PC-9 (cell line): ENCODE measurements at regions not wholly inside any gene's neighbourhood (a gene's known extent, or its start where the extent isn't known, plus 50 kb on each side); places are given as distances from the start of the nearest gene placed in this dataset.

ENCODE experiments used
- BruUV-seq: library from RNA; stranded (reverse); fragments of 400-500 nt; replicated peaks from 2 replicates; lab custom pipeline; 2021; lab: Mats Ljungman, UMichigan
- CTCF ChIA-PET: fragments of 300-600 bp; sonication (Branson Sonifier 250); formaldehyde crosslinking; loops from one replicate; lab custom pipeline; 2022; ENCODE audit warnings: antibody characterized with exemption; lab: Charles Lee
- POLR2A ChIA-PET: fragments of 300-600 bp; sonication (Branson Sonifier 250); formaldehyde crosslinking; loops from one replicate; lab custom pipeline; 2022; ENCODE audit warnings: antibody characterized with exemption; ENCODE audit not compliant: unreplicated experiment; lab: Charles Lee
- DNase-seq, 2 experiments: peaks; one replicate each; pipeline versions ENCODE4 v3.0.0 to v3.0.0-alpha.2; 2015 to 2022; ENCODE audit warnings: mixed read lengths in 1 of 2
- H2AFZ ChIP-seq: fragments of 200-600 bp; sonication (generic); 2 replicates; pipeline ENCODE4 v1.8.1; 2017; ENCODE audit warnings: antibody characterized with exemption
- H3F3A ChIP-seq: fragments of 200-600 bp; sonication (generic); 2 replicates; pipeline ENCODE4 v1.8.1; 2017; ENCODE audit warnings: antibody characterized with exemption, mild to moderate bottlenecking, low read depth; ENCODE audit not compliant: insufficient read depth
- H3K27ac ChIP-seq: fragments of 200-600 bp; sonication (generic); 2 replicates; pipeline ENCODE4 v1.6.1; 2016; ENCODE audit warnings: mixed run types
- H3K27me3 ChIP-seq: fragments of 200-600 bp; sonication (generic); 2 replicates; pipeline ENCODE4 v1.6.1; 2016; ENCODE audit warnings: low read depth, mixed run types; ENCODE audit not compliant: insufficient read depth
- H3K36me3 ChIP-seq: fragments of 200-600 bp; sonication (generic); 2 replicates; pipeline ENCODE4 v1.6.1; 2016; ENCODE audit warnings: low read depth, mixed run types
- H3K4me1 ChIP-seq: fragments of 200-600 bp; sonication (generic); replicated peaks from 2 replicates; pipeline ENCODE4 v1.6.1; 2016; ENCODE audit warnings: mixed run types; ENCODE audit not compliant: insufficient read depth
- H3K4me2 ChIP-seq: fragments of 200-600 bp; sonication (generic); 2 replicates; pipeline ENCODE4 v1.6.1; 2017; ENCODE audit warnings: mixed run types
- H3K4me3 ChIP-seq: fragments of 200-600 bp; sonication (generic); 2 replicates; pipeline ENCODE4 v1.6.1; 2016; ENCODE audit warnings: mixed run types
- H3K79me2 ChIP-seq: fragments of 200-600 bp; sonication (generic); 2 replicates; pipeline ENCODE4 v1.6.1; 2017; ENCODE audit warnings: low read depth, mixed run types
- H3K9me2 ChIP-seq: fragments of 200-600 bp; sonication (generic); 2 replicates; pipeline ENCODE4 v1.8.1; 2017; ENCODE audit warnings: mild to moderate bottlenecking; ENCODE audit not compliant: insufficient read depth
- H3K9me3 ChIP-seq: fragments of 200-600 bp; sonication (generic); 2 replicates; pipeline ENCODE4 v1.8.1; 2016; ENCODE audit warnings: low read depth; ENCODE audit not compliant: insufficient read depth
- H4K20me1 ChIP-seq: fragments of 200-600 bp; sonication (generic); 2 replicates; pipeline ENCODE4 v1.8.1; 2017; ENCODE audit not compliant: insufficient read depth
- EZH2 ChIP-seq: fragments of 200-600 bp; sonication (generic); IDR thresholded peaks from 2 replicates; pipeline ENCODE4 v1.8.0; 2017; ENCODE audit warnings: antibody characterized with exemption, low read depth
- intact Hi-C: fragments of 100-400 bp; cut with micrococcal nuclease; formaldehyde crosslinking; loops from one replicate; pipeline ENCODE4 v1.10.0; 2022; ENCODE audit not compliant: unreplicated experiment
- TF ChIP-seq, protein P1 (sequence below): fragments of 200-600 bp; sonication (generic); conservative IDR thresholded peaks from 2 replicates; pipeline ENCODE4 v1.6.1; 2017; ENCODE audit warnings: mixed run types, antibody characterized with exemption, mild to moderate bottlenecking, moderate library complexity

DNA sequence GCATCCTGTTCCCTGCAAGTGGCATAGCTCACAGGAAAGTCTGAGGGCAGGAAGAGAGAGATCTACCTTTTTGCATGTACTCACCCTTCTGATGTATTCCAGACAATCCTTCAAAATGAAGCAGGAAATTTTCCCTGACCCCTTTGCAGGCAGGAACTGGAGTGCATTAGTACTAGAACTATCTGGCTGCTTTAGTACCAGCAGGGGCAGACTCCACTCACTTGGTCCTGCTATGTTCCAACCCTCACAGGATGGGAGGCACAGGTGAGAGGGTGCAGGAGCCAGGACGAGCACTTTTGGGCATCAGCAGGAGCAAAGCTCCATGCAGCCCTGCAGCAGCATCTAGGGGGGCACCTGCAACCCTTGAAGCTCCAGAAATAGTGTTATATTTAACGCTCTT is 116.3 kb upstream of the IGF1 start:
- POLR2A ChIA-PET: interaction anchor here (0.8 kb wide), 1 partner anchor 29 kb away, joined by 5 read pairs; no protein-coding TSS in a partner anchor
- H4K20me1 ChIP-seq: no peaks in the 10 kb centered on the region
- no peaks in the 10 kb centered on the region for H3K27me3 ChIP-seq
- no TSS peak for BruUV-seq
- no peaks in the 10 kb centered on the region for H3K36me3 ChIP-seq
- DNase-seq: no peak
- H3F3A ChIP-seq: no peaks in the 10 kb centered on the region
- no peaks in the 10 kb centered on the region for H3K79me2 ChIP-seq
- no peak overlapping the region for H3K4me3 ChIP-seq
- H3K4me1 ChIP-seq: no peaks in the 10 kb centered on the region
- H3K4me2 ChIP-seq: no peak overlapping the region
- TF ChIP-seq EZH2: no peak
- TF ChIP-seq, protein P1, sequence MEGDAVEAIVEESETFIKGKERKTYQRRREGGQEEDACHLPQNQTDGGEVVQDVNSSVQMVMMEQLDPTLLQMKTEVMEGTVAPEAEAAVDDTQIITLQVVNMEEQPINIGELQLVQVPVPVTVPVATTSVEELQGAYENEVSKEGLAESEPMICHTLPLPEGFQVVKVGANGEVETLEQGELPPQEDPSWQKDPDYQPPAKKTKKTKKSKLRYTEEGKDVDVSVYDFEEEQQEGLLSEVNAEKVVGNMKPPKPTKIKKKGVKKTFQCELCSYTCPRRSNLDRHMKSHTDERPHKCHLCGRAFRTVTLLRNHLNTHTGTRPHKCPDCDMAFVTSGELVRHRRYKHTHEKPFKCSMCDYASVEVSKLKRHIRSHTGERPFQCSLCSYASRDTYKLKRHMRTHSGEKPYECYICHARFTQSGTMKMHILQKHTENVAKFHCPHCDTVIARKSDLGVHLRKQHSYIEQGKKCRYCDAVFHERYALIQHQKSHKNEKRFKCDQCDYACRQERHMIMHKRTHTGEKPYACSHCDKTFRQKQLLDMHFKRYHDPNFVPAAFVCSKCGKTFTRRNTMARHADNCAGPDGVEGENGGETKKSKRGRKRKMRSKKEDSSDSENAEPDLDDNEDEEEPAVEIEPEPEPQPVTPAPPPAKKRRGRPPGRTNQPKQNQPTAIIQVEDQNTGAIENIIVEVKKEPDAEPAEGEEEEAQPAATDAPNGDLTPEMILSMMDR: no peak
- no peak overlapping the region for H3K27ac ChIP-seq
- intact Hi-C loops: no loop called here
- no peak overlapping the region for H2AFZ ChIP-seq
- CTCF ChIA-PET: no interaction called here
- no peaks in the 10 kb centered on the region for H3K9me2 ChIP-seq
- H3K9me3 ChIP-seq: no peaks in the 10 kb centered on the region

DNA sequence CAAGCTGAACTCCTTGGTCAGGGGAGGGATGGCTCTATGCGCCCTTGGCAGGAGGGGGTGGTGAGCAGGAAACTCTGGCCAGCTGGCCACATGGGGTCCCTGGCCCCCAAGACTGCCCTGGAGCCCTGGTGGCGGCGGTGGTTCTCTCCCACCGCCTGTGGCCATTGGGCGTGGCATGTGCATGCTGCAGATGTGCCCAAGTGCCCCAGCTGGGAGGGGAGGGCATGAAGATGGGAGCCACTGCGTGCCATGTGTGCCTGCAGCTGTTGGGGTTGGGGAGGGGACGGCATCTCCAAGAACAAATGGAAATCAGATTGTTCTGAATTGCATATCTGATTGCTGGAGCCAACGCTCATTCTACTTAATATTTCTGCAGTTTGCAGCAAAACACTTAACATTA is 115.7 kb upstream of the IGF1 start:
- BruUV-seq: no TSS peak
- no peaks in the 10 kb centered on the region for H3K36me3 ChIP-seq
- TF ChIP-seq, protein P1: no peak
- TF ChIP-seq EZH2: no peak

DNA sequence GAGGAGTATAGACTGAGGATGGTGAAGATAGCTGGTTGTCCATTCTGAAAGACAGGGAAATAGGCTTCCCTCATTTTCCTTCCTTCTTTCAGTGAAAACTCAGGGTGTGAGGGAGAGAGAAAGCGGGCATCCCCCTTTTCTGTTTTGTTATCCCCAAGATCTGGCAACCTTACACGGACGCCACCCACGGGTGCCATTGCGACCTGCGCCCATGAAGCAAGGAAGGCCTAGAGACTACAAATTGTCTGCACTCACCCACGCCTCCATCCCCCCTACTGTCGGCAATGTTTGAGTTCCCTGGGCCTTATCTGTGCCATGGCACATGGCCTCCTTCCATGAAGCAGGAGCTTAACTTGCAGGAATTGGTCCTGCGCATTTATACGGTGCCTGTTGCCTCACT is 115.0 kb upstream of the IGF1 start:
- no peaks in the 10 kb centered on the region for H4K20me1 ChIP-seq
- CTCF ChIA-PET: no interaction called here
- no peaks in the 10 kb centered on the region for H3K9me2 ChIP-seq
- no peak overlapping the region for H3K4me2 ChIP-seq
- H3K27me3 ChIP-seq: no peaks in the 10 kb centered on the region
- no peak overlapping the region for H3K4me3 ChIP-seq
- DNase-seq: no peak
- TF ChIP-seq EZH2: no peak
- TF ChIP-seq, protein P1: no peak
- no TSS peak for BruUV-seq
- no peaks in the 10 kb centered on the region for H3K4me1 ChIP-seq
- H3K27ac ChIP-seq: no peak overlapping the region
- POLR2A ChIA-PET: no interaction called here
- no peaks in the 10 kb centered on the region for H3K9me3 ChIP-seq
- H3K79me2 ChIP-seq: no peaks in the 10 kb centered on the region
- H3F3A ChIP-seq: no peaks in the 10 kb centered on the region
- no peaks in the 10 kb centered on the region for H3K36me3 ChIP-seq
- intact Hi-C loops: no loop called here
- H2AFZ ChIP-seq: no peak overlapping the region

More for the DNA sequence above, 115.7 kb upstream of the IGF1 start:
- Histone ChIP-seq H3K79me2 (no peaks in the 10 kb centered on the region), H3K9me3 (no peaks in the 10 kb centered on the region), H4K20me1 (no peaks in the 10 kb centered on the region), H3F3A (no peaks in the 10 kb centered on the region), H3K27me3 (no peaks in the 10 kb centered on the region), H3K4me2 (no peak overlapping the region), H3K27ac (no peak overlapping the region), H3K4me3 (no peak overlapping the region), H3K9me2 (no peaks in the 10 kb centered on the region), H3K4me1 (no peaks in the 10 kb centered on the region), H2AFZ (no peak overlapping the region)
- POLR2A ChIA-PET: interaction anchor here (0.8 kb wide), 1 partner anchor 29 kb away, joined by 5 read pairs; no protein-coding TSS in a partner anchor
- DNase-seq: no peak
- intact Hi-C loops: no loop called here
- CTCF ChIA-PET: no interaction called here
